ENCODE measurements at regions not wholly inside any gene's neighbourhood (a gene's known extent, or its start where the extent isn't known, plus 50 kb on each side); places are given as distances from the start of the nearest gene placed in this dataset.
"Not testable (repeated sequence)": the region's sequence is repeated elsewhere in the genome, so short reads cannot be mapped to it uniquely, and the experiment has no call there.

DNA sequence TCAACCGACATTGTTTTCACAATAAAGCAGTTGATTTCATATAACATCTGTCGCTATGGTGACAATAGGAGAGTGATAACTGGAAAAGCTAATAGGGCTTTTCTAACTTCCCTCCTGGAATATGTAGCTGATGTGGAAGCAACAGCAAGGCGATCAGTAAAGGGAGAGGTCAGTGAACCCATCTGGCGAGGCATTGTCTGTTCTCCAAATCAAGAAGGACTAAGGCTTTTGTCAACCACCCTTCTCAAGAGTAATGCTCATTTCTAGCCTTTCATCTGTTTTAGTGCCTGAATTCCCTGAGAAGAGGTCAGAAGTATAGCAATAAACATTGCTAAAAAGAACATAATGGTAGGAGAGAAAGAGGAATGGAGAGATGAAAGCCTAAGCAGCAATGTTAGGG is 201.3 kb downstream of the AKAP7 start:
- Histone ChIP-seq H3K56ac (ENCODE audit: extremely low read depth, insufficient read depth, low read length) (no peak overlapping the region), H2AFZ (replicated peaks; ENCODE audit: low read length, poor library complexity) (no peak overlapping the region), H3K9ac (ENCODE audit: low read depth, low read length) (no peak overlapping the region), H3K4me2 (ENCODE audit: low read depth, low read length) (no peak overlapping the region), H2AK5ac (ENCODE audit: low read depth, low read length) (no peak overlapping the region), H4K8ac (ENCODE audit: low read depth in 2 of 2, low read length in 2 of 2) (no peak overlapping the region), H2BK20ac (ENCODE audit: low read depth, low read length) (no peak overlapping the region), H4K20me1 (ENCODE audit: insufficient read depth, low read length) (no peaks in the 10 kb centered on the region), H3K27ac (ENCODE audit: insufficient read depth, low read length) (no peak overlapping the region), H2BK120ac (ENCODE audit: low read depth, low read length) (no peak overlapping the region), H3K18ac (ENCODE audit: low read depth, low read length) (no peak overlapping the region), H3K14ac (replicated peaks; ENCODE audit: low read depth, low read length) (no peak overlapping the region), H2BK5ac (ENCODE audit: low read depth, low read length, poor library complexity, severe bottlenecking) (no peak overlapping the region), H3K27me3 (ENCODE audit: control insufficient read depth, insufficient read depth, low read length) (peaks cover 3% of the 10 kb centered on the region), H4K91ac (ENCODE audit: insufficient read depth, low read depth, low read length) (no peak overlapping the region), H3K9me1 (ENCODE audit: insufficient read depth, low read length) (no peaks in the 10 kb centered on the region), H3K9me3 (ENCODE audit: control insufficient read depth, insufficient read depth, low read length) (no peaks in the 10 kb centered on the region), H3K79me1 (ENCODE audit: low read depth in 1 of 2, low read length in 2 of 2) (no peaks in the 10 kb centered on the region), H3K23ac (ENCODE audit: low read depth, low read length) (no peak overlapping the region), H2BK15ac (ENCODE audit: low read depth, low read length) (no peak overlapping the region), H3K4me1 (ENCODE audit: control insufficient read depth, insufficient read depth, low read length) (no peaks in the 10 kb centered on the region), H3K4me3 (ENCODE audit: insufficient read depth, low read depth, low read length) (no peak overlapping the region), H3K36me3 (ENCODE audit: control insufficient read depth, insufficient read depth, low read length) (no peaks in the 10 kb centered on the region), H3K4ac (ENCODE audit: low read depth, low read length) (no peak overlapping the region), H2AK9ac (replicated peaks; ENCODE audit: low read depth, low read length, poor library complexity) (no peak overlapping the region), H4K5ac (ENCODE audit: low read depth, low read length) (no peak overlapping the region)
- intact Hi-C loops (cut with micrococcal nuclease): no loop called here
- no TSS peak for BruUV-seq (replicated peaks)
- no CpG with 5 or more reads among the region's 4 CpGs for WGBS, 2 experiments (ENCODE audit: extremely low coverage in 2 of 2, insufficient read length in 1 of 2)
- no peak for DNase-seq
- in situ Hi-C loops (cut with MboI; ENCODE audit: low sequenced_read_pairs): no loop called here
- TF ChIP-seq POLR2A (IDR thresholded peaks at IDR 0.05; ENCODE audit: low read depth, low read length): no peak
- TF ChIP-seq BHLHE40 (IDR thresholded peaks at IDR 0.05; ENCODE audit: low read depth, low read length): no peak
- ATAC-seq (ENCODE audit: low read depth): no peak
- dilution Hi-C loops (cut with HindIII; ENCODE audit: low sequenced_read_pairs, unreplicated experiment): no loop called here
- CTCF ChIA-PET: no interaction called here
- POLR2A ChIA-PET (ENCODE audit: unreplicated experiment): no interaction called here

DNA sequence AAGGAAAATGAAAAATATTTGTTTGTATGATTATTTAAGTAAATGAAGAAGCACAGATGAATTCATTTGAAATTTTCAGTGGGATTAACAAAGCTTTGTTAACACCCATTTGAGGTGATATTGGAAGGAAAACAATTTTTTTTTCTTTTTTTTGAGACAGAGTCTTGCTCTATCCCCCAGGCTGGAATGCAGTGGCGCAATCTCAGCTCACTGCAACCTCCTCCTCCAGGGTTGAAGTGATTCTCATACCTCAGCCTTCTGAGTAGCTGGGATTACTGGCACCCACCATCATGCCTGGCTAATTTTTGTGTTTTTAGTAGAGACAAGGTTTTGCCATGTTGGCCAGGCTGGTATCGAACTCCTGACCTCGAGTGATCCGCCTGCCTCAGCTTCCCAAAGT is 211.6 kb downstream of the AKAP7 start:
- H3K9me1 ChIP-seq (ENCODE audit: insufficient read depth, low read length); H3K56ac ChIP-seq (ENCODE audit: extremely low read depth, insufficient read depth, low read length); in situ Hi-C loops (cut with MboI; ENCODE audit: low sequenced_read_pairs); H3K27ac ChIP-seq (ENCODE audit: insufficient read depth, low read length); H2AFZ ChIP-seq (replicated peaks; ENCODE audit: low read length, poor library complexity); H4K20me1 ChIP-seq (ENCODE audit: insufficient read depth, low read length); H3K4me2 ChIP-seq (ENCODE audit: low read depth, low read length); POLR2A ChIA-PET (ENCODE audit: unreplicated experiment); H3K9ac ChIP-seq (ENCODE audit: low read depth, low read length); intact Hi-C loops (cut with micrococcal nuclease); H3K27me3 ChIP-seq (ENCODE audit: control insufficient read depth, insufficient read depth, low read length); H3K79me1 ChIP-seq (ENCODE audit: low read depth in 1 of 2, low read length in 2 of 2); ATAC-seq (ENCODE audit: low read depth); H2BK5ac ChIP-seq (ENCODE audit: low read depth, low read length, poor library complexity, severe bottlenecking); H2BK20ac ChIP-seq (ENCODE audit: low read depth, low read length); H2AK5ac ChIP-seq (ENCODE audit: low read depth, low read length); BruUV-seq (replicated peaks); H4K8ac ChIP-seq (ENCODE audit: low read depth in 2 of 2, low read length in 2 of 2); H3K4me3 ChIP-seq (ENCODE audit: insufficient read depth, low read depth, low read length); dilution Hi-C loops (cut with HindIII; ENCODE audit: low sequenced_read_pairs, unreplicated experiment); H2BK15ac ChIP-seq (ENCODE audit: low read depth, low read length); H3K18ac ChIP-seq (ENCODE audit: low read depth, low read length); H2AK9ac ChIP-seq (replicated peaks; ENCODE audit: low read depth, low read length, poor library complexity); H3K9me3 ChIP-seq (ENCODE audit: control insufficient read depth, insufficient read depth, low read length); H3K14ac ChIP-seq (replicated peaks; ENCODE audit: low read depth, low read length); DNase-seq; H3K23ac ChIP-seq (ENCODE audit: low read depth, low read length); H3K4ac ChIP-seq (ENCODE audit: low read depth, low read length); H3K36me3 ChIP-seq (ENCODE audit: control insufficient read depth, insufficient read depth, low read length); H4K91ac ChIP-seq (ENCODE audit: insufficient read depth, low read depth, low read length); H3K4me1 ChIP-seq (ENCODE audit: control insufficient read depth, insufficient read depth, low read length); H4K5ac ChIP-seq (ENCODE audit: low read depth, low read length); H2BK120ac ChIP-seq (ENCODE audit: low read depth, low read length): not testable (repeated sequence)
- CTCF ChIA-PET: interaction anchor here (0.6 kb wide), 1 partner anchor 22 kb away, joined by 9 read pairs; no protein-coding TSS in a partner anchor
- WGBS, 2 experiments (ENCODE audit: extremely low coverage in 2 of 2, insufficient read length in 1 of 2): no CpG with 5 or more reads among the region's 4 CpGs
